VCaP (cell line): ENCODE measurements at regions not wholly inside any gene's neighbourhood (a gene's known extent, or its start where the extent isn't known, plus 50 kb on each side); places are given as distances from the start of the nearest gene placed in this dataset.
"Not testable (repeated sequence)": the region's sequence is repeated elsewhere in the genome, so short reads cannot be mapped to it uniquely, and the experiment has no call there.

Experiments
- H3K27ac ChIP-seq: fragments of 450-650 bp; 2 replicates; pipeline ENCODE4 v1.5.1; 2017
- TF ChIP-seq, protein P1 (sequence below): fragments of 450-650 bp; conservative IDR thresholded peaks from 2 replicates; pipeline ENCODE4 v1.5.1; 2017; ENCODE audit warnings: mild to moderate bottlenecking, moderate library complexity

DNA sequence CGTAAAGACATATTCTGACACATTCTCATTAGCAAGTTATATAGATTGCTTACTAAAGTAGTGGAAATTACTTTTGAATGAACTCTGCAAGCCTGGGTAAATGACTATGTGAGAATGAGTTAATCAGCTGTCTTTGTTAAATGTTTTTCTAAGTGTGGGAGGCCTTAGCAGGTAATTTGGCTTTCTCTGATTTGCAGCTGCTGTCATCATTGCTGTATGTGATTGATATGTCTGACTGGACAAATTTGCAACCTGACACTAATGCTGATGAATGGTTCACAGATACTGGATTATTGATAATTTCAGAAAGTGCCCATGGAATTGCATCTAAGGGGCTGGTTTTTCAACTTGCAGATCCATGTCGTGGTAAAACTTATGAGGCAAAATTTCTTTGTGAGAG is 372.2 kb upstream of the SGO1 start:
- TF ChIP-seq, protein P1, sequence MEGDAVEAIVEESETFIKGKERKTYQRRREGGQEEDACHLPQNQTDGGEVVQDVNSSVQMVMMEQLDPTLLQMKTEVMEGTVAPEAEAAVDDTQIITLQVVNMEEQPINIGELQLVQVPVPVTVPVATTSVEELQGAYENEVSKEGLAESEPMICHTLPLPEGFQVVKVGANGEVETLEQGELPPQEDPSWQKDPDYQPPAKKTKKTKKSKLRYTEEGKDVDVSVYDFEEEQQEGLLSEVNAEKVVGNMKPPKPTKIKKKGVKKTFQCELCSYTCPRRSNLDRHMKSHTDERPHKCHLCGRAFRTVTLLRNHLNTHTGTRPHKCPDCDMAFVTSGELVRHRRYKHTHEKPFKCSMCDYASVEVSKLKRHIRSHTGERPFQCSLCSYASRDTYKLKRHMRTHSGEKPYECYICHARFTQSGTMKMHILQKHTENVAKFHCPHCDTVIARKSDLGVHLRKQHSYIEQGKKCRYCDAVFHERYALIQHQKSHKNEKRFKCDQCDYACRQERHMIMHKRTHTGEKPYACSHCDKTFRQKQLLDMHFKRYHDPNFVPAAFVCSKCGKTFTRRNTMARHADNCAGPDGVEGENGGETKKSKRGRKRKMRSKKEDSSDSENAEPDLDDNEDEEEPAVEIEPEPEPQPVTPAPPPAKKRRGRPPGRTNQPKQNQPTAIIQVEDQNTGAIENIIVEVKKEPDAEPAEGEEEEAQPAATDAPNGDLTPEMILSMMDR, result no peak
- no peak overlapping the region for H3K27ac ChIP-seq

GRCh38 chr3:20556661-20557060 is 370.7 kb upstream of the SGO1 start:
- TF ChIP-seq, protein P1, result no peak
- no peak overlapping the region for H3K27ac ChIP-seq

DNA sequence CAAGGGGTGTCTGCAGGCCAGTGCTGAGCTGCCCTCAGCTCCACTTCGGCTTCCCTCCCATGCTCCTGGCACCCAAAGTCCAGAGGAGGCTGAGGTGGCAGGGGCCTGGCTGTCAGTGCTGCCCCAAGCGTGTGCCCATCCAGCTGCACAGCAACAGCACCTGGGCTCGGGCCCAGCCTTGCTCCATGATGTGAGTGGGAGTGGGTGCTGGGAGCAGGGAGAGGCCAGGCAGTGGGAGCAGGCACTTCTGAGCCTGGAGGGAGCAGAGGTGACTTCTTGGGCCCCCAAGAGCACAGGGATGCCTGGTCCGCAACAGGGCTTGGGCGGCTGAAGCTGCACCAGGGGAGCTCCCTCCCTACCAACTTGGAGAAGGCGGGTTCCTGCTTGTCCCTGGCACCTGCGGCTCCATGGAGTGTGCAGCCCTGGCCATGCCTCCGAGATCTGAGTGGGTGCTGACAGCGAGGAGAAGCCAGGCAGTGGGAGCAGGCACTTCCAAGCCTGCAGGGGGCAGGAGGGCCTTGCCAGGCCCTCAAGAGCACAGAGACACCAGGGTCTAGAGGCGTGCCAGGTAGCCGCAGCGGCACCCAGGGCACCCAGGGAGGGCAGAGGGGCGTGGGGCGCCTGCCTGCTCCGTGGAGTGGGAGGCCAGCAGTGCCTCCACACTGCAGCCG is 366.7 kb upstream of the SGO1 start:
- no peak overlapping the region for H3K27ac ChIP-seq
- TF ChIP-seq, protein P1, result no peak

DNA sequence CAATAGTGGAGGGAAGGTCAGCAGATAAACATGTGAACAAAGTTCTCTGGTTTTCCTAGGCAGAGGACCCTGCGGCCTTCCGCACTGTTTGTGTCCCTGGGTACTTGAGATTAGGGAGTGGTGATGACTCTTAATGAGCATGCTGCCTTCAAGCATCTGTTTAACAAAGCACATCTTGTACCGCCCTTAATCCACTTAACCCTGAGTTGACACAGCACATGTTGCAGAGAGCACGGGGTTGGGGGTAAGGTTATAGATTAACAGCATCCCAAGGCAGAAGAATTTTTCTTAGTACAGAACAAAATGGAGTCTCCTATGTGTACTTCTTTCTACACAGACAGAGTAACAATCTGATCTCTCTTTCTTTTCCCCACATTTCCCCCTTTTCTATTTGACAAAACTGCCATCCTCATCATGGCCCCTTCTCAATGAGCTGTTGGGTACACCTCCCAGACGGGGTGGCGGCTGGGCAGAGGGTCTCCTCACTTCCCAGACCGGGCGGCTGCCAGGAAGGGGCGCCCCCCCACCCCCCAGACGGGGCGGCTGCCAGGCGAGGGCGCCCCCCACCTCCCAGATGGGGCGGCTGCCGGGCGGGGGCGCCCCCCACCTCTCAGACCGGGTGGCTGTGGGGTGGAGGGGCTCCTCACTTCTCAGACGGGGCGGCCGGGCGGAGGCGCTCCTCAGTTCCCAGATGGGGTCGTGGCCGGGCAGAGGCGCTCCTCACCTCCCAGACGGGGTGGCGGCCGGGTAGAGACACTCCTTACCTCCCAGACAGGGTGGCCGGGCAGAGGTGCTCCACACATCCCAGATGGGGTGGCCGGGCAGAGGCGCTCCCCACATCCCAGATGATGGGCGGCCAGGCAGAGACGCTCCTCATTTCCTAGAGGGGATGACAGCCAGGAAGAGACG is 361.6 kb upstream of the SGO1 start:
- not testable (repeated sequence) for H3K27ac ChIP-seq

DNA sequence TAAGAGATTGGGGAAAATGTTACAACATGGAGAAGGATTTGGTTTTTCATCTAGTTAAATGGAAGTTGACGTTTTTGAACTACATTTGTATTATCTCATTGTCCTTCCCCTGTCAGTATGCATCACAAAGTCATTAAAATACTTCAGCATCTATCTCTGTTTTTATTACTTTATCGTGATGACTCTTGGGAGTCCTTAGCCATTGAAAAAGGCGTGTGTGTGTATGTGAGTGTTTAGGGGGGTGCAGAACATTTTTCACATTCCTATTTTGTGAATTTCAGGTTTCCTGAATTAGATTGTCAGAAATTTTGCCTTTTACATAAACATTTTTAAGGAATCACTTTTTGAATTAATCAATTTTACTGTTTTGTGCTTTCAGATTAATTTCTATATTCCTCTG is 360.6 kb upstream of the SGO1 start:
- no peak overlapping the region for H3K27ac ChIP-seq
- TF ChIP-seq, protein P1, result no peak

- TF ChIP-seq, protein P1, result no peak
- no peak overlapping the region for H3K27ac ChIP-seq
Observed at GRCh38 chr3:20543535-20544226, 357.7 kb upstream of the SGO1 start.

DNA sequence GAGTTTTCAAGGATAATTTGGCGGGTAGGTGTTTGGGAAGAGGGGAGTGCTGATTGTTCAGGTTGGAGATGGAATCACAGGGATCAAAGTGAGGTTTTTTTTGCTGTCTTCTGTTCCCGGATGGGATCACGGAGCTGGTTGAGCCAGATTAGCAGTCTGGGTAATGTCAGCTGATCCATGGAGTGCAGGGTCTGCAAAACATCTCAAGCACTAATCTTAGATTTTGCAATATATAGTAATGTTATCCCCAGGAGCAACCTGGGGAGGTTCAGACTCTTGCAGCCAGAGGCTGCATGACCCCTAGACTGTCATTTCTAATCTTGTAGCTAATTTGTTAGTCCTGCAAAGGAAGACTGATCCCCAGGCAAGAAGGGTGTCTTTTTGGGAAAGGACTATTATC is 354.1 kb upstream of the SGO1 start:
- TF ChIP-seq, protein P1, result no peak
- H3K27ac ChIP-seq, result no peak overlapping the region
